SK-N-SH (cell line): ENCODE measurements at regions not wholly inside any gene's neighbourhood (a gene's known extent, or its start where the extent isn't known, plus 50 kb on each side); places are given as distances from the start of the nearest gene placed in this dataset.

Source experiments
- CTCF ChIA-PET: fragments of 300-600, 350-600 bp; formaldehyde crosslinking; extraction: SDS; loops from one replicate; lab custom pipeline; 2021; lab: Yijun Ruan, JAX
- POLR2A ChIA-PET: fragments of 350-600 bp; sonication (Branson Sonifier 250); formaldehyde crosslinking; extraction: SDS; loops from one replicate; lab custom pipeline; 2020; ENCODE audit warnings: antibody characterized with exemption, inconsistent platforms; lab: Yijun Ruan, JAX
- DNase-seq: peaks from one replicate; pipeline ENCODE4 v3.0.0; 2012
- H2AFZ ChIP-seq: fragments of 200-600 bp; sonication (generic); 2 replicates; pipeline ENCODE4 v1.8.1; 2016; ENCODE audit warnings: antibody characterized with exemption, mild to moderate bottlenecking, low read depth
- H3F3A ChIP-seq: fragments of 200-600 bp; sonication (generic); replicated peaks from 2 replicates; pipeline ENCODE3; 2016; ENCODE audit warnings: antibody characterized with exemption, mild to moderate bottlenecking; ENCODE audit not compliant: insufficient read depth
- H3K27ac ChIP-seq, 2 experiments: fragments of 200-500 bp in 1 of 2; fragments of 200-600 bp in 1 of 2; sonication (Bioruptor generic) in 1 of 2; sonication (generic), shearing (Covaris generic) in 1 of 2; 2 replicates each; pipeline versions ENCODE4 v1.5.1 to v1.6.1; 2014 to 2016; ENCODE audit warnings: low read depth in 2 of 2, inconsistent platforms in 1 of 2, low read length in 1 of 2, mild to moderate bottlenecking in 1 of 2, mixed read lengths in 1 of 2
- H3K27me3 ChIP-seq: fragments of 200-600 bp; sonication (generic), shearing (Covaris generic); 2 replicates; pipeline ENCODE4 v1.6.1; 2016; ENCODE audit warnings: mixed run types; ENCODE audit not compliant: insufficient read depth
- H3K36me3 ChIP-seq, 2 experiments: fragments of 200-500 bp in 1 of 2; fragments of 200-600 bp in 1 of 2; sonication (Bioruptor generic) in 1 of 2; sonication (generic) in 1 of 2; replicated peaks in 1 of 2; 2 replicates each; pipeline versions ENCODE3 to v1.5.1; 2014 to 2016; ENCODE audit warnings: low read length in 1 of 2, mild to moderate bottlenecking in 1 of 2; ENCODE audit not compliant: insufficient read depth in 2 of 2, control insufficient read depth in 1 of 2
- H3K4me1 ChIP-seq, 2 experiments: fragments of 200-500 bp in 1 of 2; fragments of 200-600 bp in 1 of 2; sonication (Bioruptor generic) in 1 of 2; sonication (generic), shearing (Covaris generic) in 1 of 2; 2 replicates each; pipeline versions ENCODE4 v1.5.1 to v1.6.1; 2014 to 2016; ENCODE audit warnings: low read depth in 1 of 2, low read length in 1 of 2, mixed run types in 1 of 2; ENCODE audit not compliant: insufficient read depth in 2 of 2, control insufficient read depth in 1 of 2
- H3K4me2 ChIP-seq: fragments of 200-600 bp; sonication (generic), shearing (Covaris generic); 2 replicates; pipeline ENCODE4 v1.6.1; 2017; ENCODE audit warnings: mixed run types
- H3K4me3 ChIP-seq, 2 experiments: fragments of 200-500 bp in 1 of 2; fragments of 200-600 bp in 1 of 2; sonication (Bioruptor generic) in 1 of 2; sonication (generic), shearing (Covaris generic) in 1 of 2; 2 replicates each; pipeline versions ENCODE4 v1.5.1 to v1.8.1; 2014 to 2016; ENCODE audit warnings: low read depth in 2 of 2, inconsistent platforms in 1 of 2, low read length in 1 of 2, mild to moderate bottlenecking in 1 of 2, mixed read lengths in 1 of 2, moderate library complexity in 1 of 2
- H3K79me2 ChIP-seq: fragments of 200-600 bp; sonication (generic); 2 replicates; pipeline ENCODE4 v1.8.1; 2017; ENCODE audit warnings: mild to moderate bottlenecking; ENCODE audit not compliant: insufficient read depth
- H3K9ac ChIP-seq: fragments of 200-600 bp; sonication (generic); 2 replicates; pipeline ENCODE4 v1.6.1; 2017; ENCODE audit warnings: mixed run types
- H3K9me2 ChIP-seq: fragments of 200-600 bp; sonication (generic); 2 replicates; pipeline ENCODE4 v1.6.1; 2017; ENCODE audit warnings: mixed run types
- H3K9me3 ChIP-seq: fragments of 200-600 bp; sonication (generic); 2 replicates; pipeline ENCODE4 v1.6.1; 2017; ENCODE audit warnings: mixed run types, mild to moderate bottlenecking, moderate library complexity
- H4K20me1 ChIP-seq: fragments of 200-600 bp; sonication (generic); 2 replicates; pipeline ENCODE4 v1.6.1; 2017; ENCODE audit warnings: mild to moderate bottlenecking, mixed run types; ENCODE audit not compliant: insufficient read depth
- ELF1 ChIP-seq: IDR thresholded peaks from 2 replicates; pipeline ENCODE4 v1.4.0; 2012
- EZH2phosphoT487 ChIP-seq: fragments of 200-600 bp; sonication (generic); IDR thresholded peaks from 2 replicates; pipeline ENCODE4 v1.6.1; 2017; ENCODE audit warnings: low read depth, mixed run types, mild to moderate bottlenecking, antibody characterized with exemption, moderate library complexity, borderline replicate concordance
- GABPA ChIP-seq: IDR thresholded peaks from 2 replicates; pipeline ENCODE4 v1.4.0; 2012; ENCODE audit warnings: low read depth, mild to moderate bottlenecking
- NFIC ChIP-seq: IDR thresholded peaks from 2 replicates; pipeline ENCODE4 v1.4.0; 2012; ENCODE audit warnings: borderline replicate concordance
- NRF1 ChIP-seq: IDR thresholded peaks from 2 replicates; pipeline ENCODE4 v1.6.1; 2012; ENCODE audit warnings: low read depth, mild to moderate bottlenecking, low read length
- RAD21 ChIP-seq: IDR thresholded peaks from 2 replicates; pipeline ENCODE4 v1.6.1; 2012; ENCODE audit warnings: mild to moderate bottlenecking, low read length
- RFX5 ChIP-seq: IDR thresholded peaks from 2 replicates; pipeline ENCODE4 v1.6.1; 2012; ENCODE audit warnings: mild to moderate bottlenecking, improper control_type of control experiment, low read length
- TCF12 ChIP-seq: IDR thresholded peaks from 2 replicates; pipeline ENCODE4 v1.4.0; 2012
- YY1 ChIP-seq: IDR thresholded peaks from 2 replicates; pipeline ENCODE4 v1.4.0; 2012; ENCODE audit warnings: low read depth, mild to moderate bottlenecking
- WGBS: methylation state at CpG from one replicate; pipeline ENCODE4 v1.1.6; 2017; ENCODE audit warnings: low lambda C conversion rate; 5-methylcytosine and 5-hydroxymethylcytosine counted together
- TF ChIP-seq, protein P1 (sequence below): IDR thresholded peaks from 2 replicates; pipeline ENCODE4; 2012
- TF ChIP-seq, protein P2 (sequence below): fragments of 150-350 bp; IDR thresholded peaks from 2 replicates; pipeline ENCODE4 v1.6.1; 2017; ENCODE audit warnings: antibody characterized with exemption, low read length, low read depth, borderline replicate concordance
- TF ChIP-seq, protein P3 (sequence below): fragments of 150-350 bp; IDR thresholded peaks from 2 replicates; pipeline ENCODE4 v1.6.1; 2016; ENCODE audit warnings: mild to moderate bottlenecking, low read depth, low read length
- TF ChIP-seq, protein P4 (sequence below): fragments of 200-600 bp; sonication (generic); IDR thresholded peaks from 2 replicates; pipeline ENCODE4 v1.6.1; 2017; ENCODE audit warnings: antibody characterized with exemption, mild to moderate bottlenecking, moderate library complexity
- TF ChIP-seq, protein P5 (sequence below): IDR thresholded peaks from 2 replicates; pipeline ENCODE4 v1.6.1; 2012; ENCODE audit warnings: mild to moderate bottlenecking, low read depth, low read length, moderate library complexity
- TF ChIP-seq, protein P6 (sequence below): IDR thresholded peaks from 2 replicates; pipeline ENCODE4 v1.4.0; 2012; ENCODE audit warnings: low read depth

DNA sequence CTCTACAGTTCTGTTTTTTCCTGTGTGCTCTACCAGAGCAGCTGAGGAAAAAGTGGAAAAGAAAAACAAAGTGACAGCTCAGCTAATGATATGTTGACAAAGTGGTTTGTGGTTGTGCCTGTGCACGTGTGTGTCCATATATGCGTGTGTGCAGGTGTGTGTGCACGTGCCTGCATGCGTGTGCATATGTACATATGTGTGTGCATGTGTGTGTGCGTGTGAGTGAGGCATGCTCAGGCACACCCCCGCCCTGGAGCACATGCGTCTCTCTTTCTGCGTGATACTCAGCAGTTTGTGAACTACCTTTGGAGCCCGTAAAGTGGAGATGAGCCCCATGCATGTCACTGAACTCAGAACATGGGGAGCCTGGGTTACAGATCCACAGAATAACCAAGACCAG lies 84.5 kb upstream of the GPR26 start:
- Histone ChIP-seq H3K27me3 (no peaks in the 10 kb centered on the region), H3K27ac (no peak overlapping the region), H3K4me3 (no peak overlapping the region), H3K4me1 (no peaks in the 10 kb centered on the region; a peak in 1 of 4 replicates), H3K36me3 (no peaks in the 10 kb centered on the region), H3K9me2 (no peaks in the 10 kb centered on the region), H3K4me2 (no peak overlapping the region), H3K9ac (no peak overlapping the region), H3K79me2 (no peaks in the 10 kb centered on the region), H3K9me3 (no peaks in the 10 kb centered on the region), H3F3A (no peaks in the 10 kb centered on the region), H2AFZ (no peak overlapping the region), H4K20me1 (no peaks in the 10 kb centered on the region)
- POLR2A ChIA-PET = no interaction called here
- TF ChIP-seq, protein P1, sequence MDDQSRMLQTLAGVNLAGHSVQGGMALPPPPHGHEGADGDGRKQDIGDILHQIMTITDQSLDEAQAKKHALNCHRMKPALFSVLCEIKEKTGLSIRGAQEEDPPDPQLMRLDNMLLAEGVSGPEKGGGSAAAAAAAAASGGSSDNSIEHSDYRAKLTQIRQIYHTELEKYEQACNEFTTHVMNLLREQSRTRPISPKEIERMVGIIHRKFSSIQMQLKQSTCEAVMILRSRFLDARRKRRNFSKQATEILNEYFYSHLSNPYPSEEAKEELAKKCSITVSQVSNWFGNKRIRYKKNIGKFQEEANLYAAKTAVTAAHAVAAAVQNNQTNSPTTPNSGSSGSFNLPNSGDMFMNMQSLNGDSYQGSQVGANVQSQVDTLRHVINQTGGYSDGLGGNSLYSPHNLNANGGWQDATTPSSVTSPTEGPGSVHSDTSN = no peak
- TF ChIP-seq ELF1 (no peak), RAD21 (no peak), YY1 (no peak), RFX5 (no peak), NFIC (no peak), NRF1 (no peak), TCF12 (no peak), GABPA (no peak), EZH2phosphoT487 (no peak)
- TF ChIP-seq, protein P2, sequence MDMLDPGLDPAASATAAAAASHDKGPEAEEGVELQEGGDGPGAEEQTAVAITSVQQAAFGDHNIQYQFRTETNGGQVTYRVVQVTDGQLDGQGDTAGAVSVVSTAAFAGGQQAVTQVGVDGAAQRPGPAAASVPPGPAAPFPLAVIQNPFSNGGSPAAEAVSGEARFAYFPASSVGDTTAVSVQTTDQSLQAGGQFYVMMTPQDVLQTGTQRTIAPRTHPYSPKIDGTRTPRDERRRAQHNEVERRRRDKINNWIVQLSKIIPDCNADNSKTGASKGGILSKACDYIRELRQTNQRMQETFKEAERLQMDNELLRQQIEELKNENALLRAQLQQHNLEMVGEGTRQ = no peak
- TF ChIP-seq, protein P3, sequence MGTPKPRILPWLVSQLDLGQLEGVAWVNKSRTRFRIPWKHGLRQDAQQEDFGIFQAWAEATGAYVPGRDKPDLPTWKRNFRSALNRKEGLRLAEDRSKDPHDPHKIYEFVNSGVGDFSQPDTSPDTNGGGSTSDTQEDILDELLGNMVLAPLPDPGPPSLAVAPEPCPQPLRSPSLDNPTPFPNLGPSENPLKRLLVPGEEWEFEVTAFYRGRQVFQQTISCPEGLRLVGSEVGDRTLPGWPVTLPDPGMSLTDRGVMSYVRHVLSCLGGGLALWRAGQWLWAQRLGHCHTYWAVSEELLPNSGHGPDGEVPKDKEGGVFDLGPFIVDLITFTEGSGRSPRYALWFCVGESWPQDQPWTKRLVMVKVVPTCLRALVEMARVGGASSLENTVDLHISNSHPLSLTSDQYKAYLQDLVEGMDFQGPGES = no peak
- TF ChIP-seq, protein P4, sequence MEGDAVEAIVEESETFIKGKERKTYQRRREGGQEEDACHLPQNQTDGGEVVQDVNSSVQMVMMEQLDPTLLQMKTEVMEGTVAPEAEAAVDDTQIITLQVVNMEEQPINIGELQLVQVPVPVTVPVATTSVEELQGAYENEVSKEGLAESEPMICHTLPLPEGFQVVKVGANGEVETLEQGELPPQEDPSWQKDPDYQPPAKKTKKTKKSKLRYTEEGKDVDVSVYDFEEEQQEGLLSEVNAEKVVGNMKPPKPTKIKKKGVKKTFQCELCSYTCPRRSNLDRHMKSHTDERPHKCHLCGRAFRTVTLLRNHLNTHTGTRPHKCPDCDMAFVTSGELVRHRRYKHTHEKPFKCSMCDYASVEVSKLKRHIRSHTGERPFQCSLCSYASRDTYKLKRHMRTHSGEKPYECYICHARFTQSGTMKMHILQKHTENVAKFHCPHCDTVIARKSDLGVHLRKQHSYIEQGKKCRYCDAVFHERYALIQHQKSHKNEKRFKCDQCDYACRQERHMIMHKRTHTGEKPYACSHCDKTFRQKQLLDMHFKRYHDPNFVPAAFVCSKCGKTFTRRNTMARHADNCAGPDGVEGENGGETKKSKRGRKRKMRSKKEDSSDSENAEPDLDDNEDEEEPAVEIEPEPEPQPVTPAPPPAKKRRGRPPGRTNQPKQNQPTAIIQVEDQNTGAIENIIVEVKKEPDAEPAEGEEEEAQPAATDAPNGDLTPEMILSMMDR = no peak
- TF ChIP-seq, protein P5, sequence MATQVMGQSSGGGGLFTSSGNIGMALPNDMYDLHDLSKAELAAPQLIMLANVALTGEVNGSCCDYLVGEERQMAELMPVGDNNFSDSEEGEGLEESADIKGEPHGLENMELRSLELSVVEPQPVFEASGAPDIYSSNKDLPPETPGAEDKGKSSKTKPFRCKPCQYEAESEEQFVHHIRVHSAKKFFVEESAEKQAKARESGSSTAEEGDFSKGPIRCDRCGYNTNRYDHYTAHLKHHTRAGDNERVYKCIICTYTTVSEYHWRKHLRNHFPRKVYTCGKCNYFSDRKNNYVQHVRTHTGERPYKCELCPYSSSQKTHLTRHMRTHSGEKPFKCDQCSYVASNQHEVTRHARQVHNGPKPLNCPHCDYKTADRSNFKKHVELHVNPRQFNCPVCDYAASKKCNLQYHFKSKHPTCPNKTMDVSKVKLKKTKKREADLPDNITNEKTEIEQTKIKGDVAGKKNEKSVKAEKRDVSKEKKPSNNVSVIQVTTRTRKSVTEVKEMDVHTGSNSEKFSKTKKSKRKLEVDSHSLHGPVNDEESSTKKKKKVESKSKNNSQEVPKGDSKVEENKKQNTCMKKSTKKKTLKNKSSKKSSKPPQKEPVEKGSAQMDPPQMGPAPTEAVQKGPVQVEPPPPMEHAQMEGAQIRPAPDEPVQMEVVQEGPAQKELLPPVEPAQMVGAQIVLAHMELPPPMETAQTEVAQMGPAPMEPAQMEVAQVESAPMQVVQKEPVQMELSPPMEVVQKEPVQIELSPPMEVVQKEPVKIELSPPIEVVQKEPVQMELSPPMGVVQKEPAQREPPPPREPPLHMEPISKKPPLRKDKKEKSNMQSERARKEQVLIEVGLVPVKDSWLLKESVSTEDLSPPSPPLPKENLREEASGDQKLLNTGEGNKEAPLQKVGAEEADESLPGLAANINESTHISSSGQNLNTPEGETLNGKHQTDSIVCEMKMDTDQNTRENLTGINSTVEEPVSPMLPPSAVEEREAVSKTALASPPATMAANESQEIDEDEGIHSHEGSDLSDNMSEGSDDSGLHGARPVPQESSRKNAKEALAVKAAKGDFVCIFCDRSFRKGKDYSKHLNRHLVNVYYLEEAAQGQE = no peak
- TF ChIP-seq, protein P6, sequence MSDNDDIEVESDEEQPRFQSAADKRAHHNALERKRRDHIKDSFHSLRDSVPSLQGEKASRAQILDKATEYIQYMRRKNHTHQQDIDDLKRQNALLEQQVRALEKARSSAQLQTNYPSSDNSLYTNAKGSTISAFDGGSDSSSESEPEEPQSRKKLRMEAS = no peak
- 30% methylated on average over 9 of the region's 9 CpGs for WGBS
- no peak for DNase-seq
- CTCF ChIA-PET = interaction anchor here (0.7 to 8.1 kb wide), 25 partner anchors 10 to 822 kb away, joined by 3 to 276 read pairs (median 5); partner anchors contain the start of gene CPXM2
